Hippocampal formation (tissue), 2 donors: ENCODE measurements at regions not wholly inside any gene's neighbourhood (a gene's known extent, or its start where the extent isn't known, plus 50 kb on each side); places are given as distances from the start of the nearest gene placed in this dataset.

ENCODE experiments used
- DNase-seq, 2 donors: peaks; one replicate each; lab custom pipeline; 2025; lab: John Stamatoyannopoulos, UW

GRCh38 chr14:98014851-98015615 is 1217.9 kb downstream of the VRK1 start:
- DNase-seq, result no peak

GRCh38 chr14:98015921-98016320 is 1218.7 kb downstream of the VRK1 start:
- DNase-seq, result no peak

GRCh38 chr14:98018628-98019027 is 1221.4 kb downstream of the VRK1 start:
- DNase-seq, result no peak

- DNase-seq, result no peak
Observed at GRCh38 chr14:98022541-98023520, 1225.6 kb downstream of the VRK1 start.

GRCh38 chr14:98028162-98028561 is 1231.0 kb downstream of the VRK1 start:
- DNase-seq, result no peak

- no peak for DNase-seq
Observed at GRCh38 chr14:98035396-98035795, 1236.6 kb downstream of the BCL11B start.

- no peak for DNase-seq
Observed at GRCh38 chr14:98037831-98038230, 1234.2 kb downstream of the BCL11B start.

- DNase-seq, result no peak
Observed at GRCh38 chr14:98056946-98057345, 1215.1 kb downstream of the BCL11B start.

- DNase-seq, result no peak
Observed at GRCh38 chr14:98059106-98059505, 1212.9 kb downstream of the BCL11B start.

GRCh38 chr14:98062083-98062482 is 1209.9 kb downstream of the BCL11B start:
- no peak for DNase-seq

- no peak for DNase-seq
Observed at GRCh38 chr14:98069712-98070171, 1202.3 kb downstream of the BCL11B start.

- DNase-seq, result no peak
Observed at GRCh38 chr14:98070536-98070935, 1201.5 kb downstream of the BCL11B start.

GRCh38 chr14:98074111-98074510 is 1197.9 kb downstream of the BCL11B start:
- no peak for DNase-seq

- no peak for DNase-seq
Observed at GRCh38 chr14:98077176-98077575, 1194.8 kb downstream of the BCL11B start.

GRCh38 chr14:98082833-98083232 is 1189.2 kb downstream of the BCL11B start:
- no peak for DNase-seq

GRCh38 chr14:98085751-98086150 is 1186.2 kb downstream of the BCL11B start:
- no peak for DNase-seq

GRCh38 chr14:98093111-98093510 is 1178.9 kb downstream of the BCL11B start:
- no peak for DNase-seq

GRCh38 chr14:98099527-98099926 is 1172.5 kb downstream of the BCL11B start:
- no peak for DNase-seq

GRCh38 chr14:98101323-98101722 is 1170.7 kb downstream of the BCL11B start:
- no peak for DNase-seq

- no peak for DNase-seq
Observed at GRCh38 chr14:98103705-98104104, 1168.3 kb downstream of the BCL11B start.

GRCh38 chr14:98109326-98109725 is 1162.7 kb downstream of the BCL11B start:
- no peak for DNase-seq

GRCh38 chr14:98112194-98112780 is 1159.7 kb downstream of the BCL11B start:
- DNase-seq, result no peak
